Smooth muscle cell (in vitro differentiated cells): ENCODE measurements at regions not wholly inside any gene's neighbourhood (a gene's known extent, or its start where the extent isn't known, plus 50 kb on each side); places are given as distances from the start of the nearest gene placed in this dataset.

Source experiments
- DNase-seq: peaks from one replicate; lab custom pipeline; 2025; ENCODE audit not compliant: unreplicated experiment; lab: John Stamatoyannopoulos, UW
- H2AFZ ChIP-seq: fragments of 200-600 bp; sonication (generic); 2 replicates; pipeline ENCODE4 v1.6.0; 2016; ENCODE audit warnings: antibody characterized with exemption, low read depth, mild to moderate bottlenecking
- H3F3A ChIP-seq: fragments of 200-600 bp; sonication (generic); 2 replicates; pipeline ENCODE4 v1.6.0; 2017; ENCODE audit warnings: antibody characterized with exemption, low read depth
- H3K27ac ChIP-seq: fragments of 200-600 bp; sonication (generic); 2 replicates; pipeline ENCODE4 v1.5.1; 2016; ENCODE audit warnings: low read depth, mild to moderate bottlenecking
- H3K27me3 ChIP-seq: fragments of 200-600 bp; sonication (generic); 2 replicates; pipeline ENCODE4 v1.6.1; 2016; ENCODE audit warnings: low read depth, mild to moderate bottlenecking
- H3K36me3 ChIP-seq: fragments of 200-600 bp; sonication (generic); 2 replicates; pipeline ENCODE4 v1.5.1; 2016; ENCODE audit warnings: low read depth
- H3K4me1 ChIP-seq: fragments of 200-600 bp; sonication (generic); 2 replicates; pipeline ENCODE4 v1.5.1; 2016; ENCODE audit warnings: low read depth
- H3K4me2 ChIP-seq: fragments of 200-600 bp; sonication (generic); 2 replicates; pipeline ENCODE4 v1.6.0; 2016; ENCODE audit warnings: mild to moderate bottlenecking
- H3K4me3 ChIP-seq: fragments of 200-600 bp; sonication (generic); 2 replicates; pipeline ENCODE4 v1.5.1; 2016; ENCODE audit warnings: mild to moderate bottlenecking
- H3K79me2 ChIP-seq: fragments of 200-600 bp; sonication (generic); 2 replicates; pipeline ENCODE4 v1.6.0; 2016; ENCODE audit warnings: low read depth, mild to moderate bottlenecking
- H3K9ac ChIP-seq: fragments of 200-600 bp; sonication (generic); 2 replicates; pipeline ENCODE4 v1.6.0; 2016; ENCODE audit warnings: low read depth
- H3K9me3 ChIP-seq: fragments of 200-600 bp; sonication (generic); replicated peaks from 2 replicates; pipeline ENCODE4 v1.5.1; 2016; ENCODE audit warnings: low read depth
- H4K20me1 ChIP-seq: fragments of 200-600 bp; sonication (generic); 2 replicates; pipeline ENCODE4 v1.6.0; 2016; ENCODE audit warnings: low read depth
- CTCF ChIP-seq: fragments of 200-600 bp; sonication (generic); IDR thresholded peaks from 2 replicates; pipeline ENCODE4 v1.5.1; 2017; ENCODE audit warnings: borderline replicate concordance, mild to moderate bottlenecking, antibody characterized with exemption; ENCODE audit not compliant: insufficient read depth, poor library complexity, severe bottlenecking
- WGBS: methylation state at CpG from one replicate; pipeline ENCODE4 v1.1.7; 2016; ENCODE audit warnings: low lambda C conversion rate; 5-methylcytosine and 5-hydroxymethylcytosine counted together

DNA sequence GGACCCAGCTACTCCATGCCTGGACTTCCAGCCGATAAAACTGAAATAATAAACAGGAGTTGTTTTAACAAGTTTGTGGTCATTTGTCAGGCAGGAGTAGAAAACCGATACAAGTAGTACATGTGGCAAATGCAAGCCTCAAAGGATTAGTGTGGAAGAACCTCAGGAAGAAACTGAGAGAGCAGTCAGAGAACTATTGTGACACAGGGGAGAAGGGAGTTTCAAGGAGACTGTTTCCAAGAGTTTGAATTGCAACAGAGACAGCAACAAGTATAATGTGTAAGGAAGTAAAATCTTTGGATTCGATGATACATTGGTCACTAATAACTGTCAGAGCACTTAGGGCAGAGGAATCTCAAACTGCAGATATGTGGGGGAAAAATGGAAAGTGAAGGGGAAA is 450.6 kb upstream of the ARHGEF26 start:
- 40% methylated on average over 3 of the region's 3 CpGs for WGBS
- TF ChIP-seq CTCF = no peak

DNA sequence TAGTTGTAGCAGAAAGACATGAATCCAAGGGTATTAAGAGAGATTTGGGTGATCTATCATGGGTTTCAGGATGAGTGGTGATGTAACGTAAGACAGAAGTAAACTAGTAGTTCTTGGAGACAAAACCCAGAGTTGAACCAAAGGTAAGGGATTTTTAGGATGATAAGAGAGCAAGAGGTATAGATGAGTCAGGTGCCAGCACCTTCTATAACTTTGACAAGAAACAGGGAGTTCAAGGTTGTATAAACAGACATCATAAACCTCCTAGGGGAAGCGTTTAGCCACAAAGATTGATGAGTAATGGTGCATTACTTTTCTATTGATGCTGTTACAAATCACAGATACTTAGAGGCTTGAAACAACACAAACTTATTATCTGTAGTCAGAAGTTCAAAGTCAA is 447.3 kb upstream of the ARHGEF26 start:
- Histone ChIP-seq H3K4me2 (no peak overlapping the region), H3K27me3 (no peaks in the 10 kb centered on the region), H3K27ac (no peak overlapping the region), H4K20me1 (no peaks in the 10 kb centered on the region), H3K4me3 (no peak overlapping the region), H3K9me3 (no peaks in the 10 kb centered on the region), H3K79me2 (no peaks in the 10 kb centered on the region), H3K36me3 (no peaks in the 10 kb centered on the region), H3K9ac (no peak overlapping the region), H3K4me1 (no peaks in the 10 kb centered on the region), H3F3A (no peaks in the 10 kb centered on the region), H2AFZ (no peak overlapping the region)
- no peak for TF ChIP-seq CTCF
- no peak for DNase-seq
- WGBS = 15% methylated on average over 2 of the region's 2 CpGs

More for the DNA sequence above, 450.6 kb upstream of the ARHGEF26 start:
- no peaks in the 10 kb centered on the region for H3K9me3 ChIP-seq
- H3K4me2 ChIP-seq = no peak overlapping the region
- H3K9ac ChIP-seq = no peak overlapping the region
- peaks cover 5% of the 10 kb centered on the region for H3K4me1 ChIP-seq
- no peak for DNase-seq
- no peak overlapping the region for H2AFZ ChIP-seq
- H3K27me3 ChIP-seq = no peaks in the 10 kb centered on the region
- H4K20me1 ChIP-seq = no peaks in the 10 kb centered on the region
- no peak overlapping the region for H3K27ac ChIP-seq
- no peaks in the 10 kb centered on the region for H3F3A ChIP-seq
- H3K36me3 ChIP-seq = no peaks in the 10 kb centered on the region
- no peak overlapping the region for H3K4me3 ChIP-seq
- no peaks in the 10 kb centered on the region for H3K79me2 ChIP-seq

- TF ChIP-seq CTCF = no peak
- no peak overlapping the region for H3K27ac ChIP-seq
- no peak overlapping the region for H2AFZ ChIP-seq
- H3K36me3 ChIP-seq = no peaks in the 10 kb centered on the region
- no peaks in the 10 kb centered on the region for H4K20me1 ChIP-seq
- H3K4me1 ChIP-seq = no peaks in the 10 kb centered on the region
- no peaks in the 10 kb centered on the region for H3K9me3 ChIP-seq
- H3F3A ChIP-seq = no peaks in the 10 kb centered on the region
- no peak for DNase-seq
- no peak overlapping the region for H3K4me2 ChIP-seq
- H3K9ac ChIP-seq = no peak overlapping the region
- no peaks in the 10 kb centered on the region for H3K27me3 ChIP-seq
- H3K4me3 ChIP-seq = no peak overlapping the region
- no peaks in the 10 kb centered on the region for H3K79me2 ChIP-seq
These were observed 441.5 kb upstream of the ARHGEF26 start for GRCh38 chr3:153679714-153680113.

DNA sequence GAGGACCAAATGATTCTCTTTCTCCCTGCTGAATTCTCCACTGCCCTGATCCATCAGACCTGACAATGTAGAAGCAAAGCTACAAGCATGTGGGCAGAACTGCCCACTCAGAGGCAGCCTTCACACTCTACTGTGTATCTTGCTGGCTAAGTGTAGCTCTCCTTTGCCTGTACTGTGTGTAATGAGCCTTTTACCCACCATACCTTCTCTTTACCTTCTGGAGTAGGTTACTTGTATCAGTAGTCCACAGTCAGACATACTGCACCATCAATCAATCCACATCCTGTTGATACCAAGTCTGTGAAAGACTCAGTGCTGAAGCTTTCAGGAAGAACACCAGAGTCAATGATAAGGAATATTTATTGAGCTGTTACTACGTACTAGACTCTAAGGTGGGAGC is 440.7 kb upstream of the ARHGEF26 start:
- H3K9ac ChIP-seq = no peak overlapping the region
- no peak overlapping the region for H3K4me2 ChIP-seq
- no peaks in the 10 kb centered on the region for H3K27me3 ChIP-seq
- no peak overlapping the region for H3K4me3 ChIP-seq
- no peak for DNase-seq
- TF ChIP-seq CTCF = no peak
- H2AFZ ChIP-seq = no peak overlapping the region
- H3K27ac ChIP-seq = no peak overlapping the region
- no peaks in the 10 kb centered on the region for H3K4me1 ChIP-seq
- no peaks in the 10 kb centered on the region for H3F3A ChIP-seq
- no peaks in the 10 kb centered on the region for H4K20me1 ChIP-seq
- WGBS = 56% methylated on average over 1 of the region's 1 CpG
- H3K9me3 ChIP-seq = no peaks in the 10 kb centered on the region
- no peaks in the 10 kb centered on the region for H3K79me2 ChIP-seq
- no peaks in the 10 kb centered on the region for H3K36me3 ChIP-seq
